ENCODE measurements at regions not wholly inside any gene's neighbourhood (a gene's known extent, or its start where the extent isn't known, plus 50 kb on each side); places are given as distances from the start of the nearest gene placed in this dataset.

- TF ChIP-seq CTCF (conservative IDR thresholded peaks at IDR 0.05; ENCODE audit: control insufficient read depth, insufficient read depth, low read depth, low read length) = no peak
- no peak overlapping the region for H3K4me3 ChIP-seq (ENCODE audit: control insufficient read depth, low read depth, low read length)
- DNase-seq (ENCODE audit: low read depth) = no peak
These were observed 133.6 kb downstream of the TLR5 start for GRCh38 chr1:223009406-223009805.

DNA sequence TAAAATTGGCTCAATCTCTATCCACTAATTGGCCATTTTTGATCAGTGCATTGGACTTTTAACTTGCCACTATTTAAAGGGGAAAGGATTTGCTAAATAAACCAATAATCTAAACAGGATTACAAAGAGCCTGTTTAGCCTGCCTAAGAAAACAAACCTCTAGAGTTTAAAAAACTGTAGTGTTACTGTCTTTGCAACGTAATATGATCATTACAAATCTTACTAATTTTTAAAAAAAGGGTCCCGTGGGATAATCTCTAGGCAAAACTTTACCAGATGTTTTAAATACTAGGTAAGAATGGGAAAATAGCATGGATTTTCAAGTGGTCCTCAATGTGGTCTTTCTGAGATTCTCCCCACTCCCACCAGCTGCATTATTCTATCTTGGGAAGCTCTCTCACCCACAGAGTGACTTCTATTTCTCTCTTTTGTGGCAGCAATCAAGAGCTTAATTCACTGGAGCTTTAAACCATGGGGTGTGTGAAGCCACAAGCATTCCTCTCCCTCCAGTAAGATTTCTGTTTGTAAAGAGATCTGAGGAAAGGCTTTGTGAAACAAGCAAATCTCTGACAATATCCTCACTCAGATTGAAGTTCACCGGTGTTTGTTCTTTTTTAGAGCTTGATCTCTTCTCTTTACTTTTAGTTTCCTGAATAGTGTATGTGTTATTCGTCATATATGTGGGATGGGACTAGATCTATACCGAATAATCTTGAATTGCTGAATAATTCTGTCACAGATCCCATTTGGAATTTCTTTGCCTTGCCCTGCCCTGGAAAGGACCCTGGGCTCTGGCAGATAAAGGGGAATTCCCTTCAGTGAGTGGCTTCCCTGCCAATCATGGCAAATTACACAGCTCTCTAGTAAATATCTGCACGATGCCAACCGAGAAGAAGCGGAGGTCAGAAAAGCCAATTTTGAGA lies 132.2 kb downstream of the TLR5 start:
- H3K4me3 ChIP-seq (ENCODE audit: control insufficient read depth, low read depth, low read length) = no peak overlapping the region
- TF ChIP-seq CTCF (conservative IDR thresholded peaks at IDR 0.05; ENCODE audit: control insufficient read depth, insufficient read depth, low read depth, low read length) = no peak

GRCh38 chr1:223011505-223011856 lies 131.6 kb downstream of the TLR5 start:
- no peak for TF ChIP-seq CTCF (conservative IDR thresholded peaks at IDR 0.05; ENCODE audit: control insufficient read depth, insufficient read depth, low read depth, low read length)
- H3K4me3 ChIP-seq (ENCODE audit: control insufficient read depth, low read depth, low read length) = no peak overlapping the region
- DNase-seq (ENCODE audit: low read depth) = peak; percentile 32

More for the DNA sequence above, 132.2 kb downstream of the TLR5 start:
- DNase-seq (ENCODE audit: low read depth) = peak; percentile 51

DNA sequence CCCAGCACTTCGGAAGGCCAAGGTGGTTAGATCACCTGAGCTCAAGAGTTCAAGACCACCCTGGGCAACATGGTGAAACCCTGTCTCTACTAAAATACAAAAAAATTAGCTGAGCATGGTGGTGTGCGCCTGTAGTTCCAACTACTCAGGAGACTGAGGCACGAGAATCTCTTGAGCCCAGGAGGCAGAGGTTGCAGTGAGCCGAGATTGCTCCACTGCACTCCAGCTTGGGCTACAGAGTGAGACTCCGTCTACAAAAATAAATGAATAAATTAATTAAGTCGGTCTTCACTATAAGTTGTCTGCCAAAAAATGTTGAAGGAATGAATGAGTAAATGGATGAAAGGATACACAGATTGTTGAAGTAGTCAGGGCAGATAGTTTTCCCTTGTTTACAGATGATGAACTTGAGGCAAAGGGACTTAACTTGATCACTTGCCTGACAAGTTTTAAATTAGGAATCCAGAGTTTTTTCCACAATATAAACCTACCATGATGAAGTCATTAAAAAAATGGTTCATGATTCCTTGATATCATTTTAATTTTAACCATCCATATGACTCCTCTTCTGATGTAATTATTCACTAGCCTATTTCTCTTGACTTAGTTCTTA lies 130.8 kb downstream of the TLR5 start:
- DNase-seq (ENCODE audit: low read depth) = no peak
- TF ChIP-seq CTCF (conservative IDR thresholded peaks at IDR 0.05; ENCODE audit: control insufficient read depth, insufficient read depth, low read depth, low read length) = no peak
- H3K4me3 ChIP-seq (ENCODE audit: control insufficient read depth, low read depth, low read length) = no peak overlapping the region

GRCh38 chr1:223012938-223013337 lies 130.1 kb downstream of the TLR5 start:
- DNase-seq (ENCODE audit: low read depth) = no peak
- no peak overlapping the region for H3K4me3 ChIP-seq (ENCODE audit: control insufficient read depth, low read depth, low read length)
- no peak for TF ChIP-seq CTCF (conservative IDR thresholded peaks at IDR 0.05; ENCODE audit: control insufficient read depth, insufficient read depth, low read depth, low read length)

DNA sequence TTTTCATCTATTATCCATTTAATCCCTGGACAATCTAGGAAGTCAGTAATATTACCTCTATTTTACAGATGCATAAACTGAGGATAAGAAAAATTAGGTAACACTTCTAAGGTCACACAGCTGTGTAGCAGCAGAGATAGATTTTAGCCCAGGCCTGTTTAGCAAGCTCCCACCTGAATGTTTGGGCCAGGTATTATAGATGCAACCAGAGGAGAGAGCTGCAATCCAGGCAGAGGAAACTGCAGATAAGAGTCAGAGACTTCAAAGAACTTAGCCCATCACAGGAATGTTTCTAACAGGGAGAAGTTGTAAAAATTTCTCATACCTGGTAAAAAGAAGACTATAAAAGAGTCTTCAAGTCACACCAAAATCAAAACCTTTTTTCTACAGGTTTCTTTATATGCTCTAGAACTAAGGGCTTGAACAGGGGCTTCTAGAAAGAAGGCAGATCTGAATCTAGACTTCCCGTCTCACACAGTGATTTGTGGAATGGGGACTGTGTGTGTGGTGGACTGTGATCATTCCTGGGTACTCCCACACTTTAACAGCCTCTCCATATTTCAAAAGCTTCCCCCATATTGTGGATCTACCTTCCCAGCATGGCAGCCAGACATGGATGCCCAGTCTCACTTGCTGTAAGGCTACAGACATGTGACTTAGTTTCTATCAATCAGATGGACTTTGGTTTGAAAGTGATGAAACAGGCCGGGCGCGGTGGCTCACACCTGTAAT lies 128.7 kb downstream of the TLR5 start:
- no peak overlapping the region for H3K4me3 ChIP-seq (ENCODE audit: control insufficient read depth, low read depth, low read length)
- no peak for TF ChIP-seq CTCF (conservative IDR thresholded peaks at IDR 0.05; ENCODE audit: control insufficient read depth, insufficient read depth, low read depth, low read length)

More for the DNA sequence above, 128.7 kb downstream of the TLR5 start:
- no peak for DNase-seq (ENCODE audit: low read depth)

Data from fibroblast of mammary gland (primary cell).